NCI-H146 treated with DMSO at 0.1 percent for 48 hours (cell line): ENCODE measurements at regions not wholly inside any gene's neighbourhood (a gene's known extent, or its start where the extent isn't known, plus 50 kb on each side); places are given as distances from the start of the nearest gene placed in this dataset.
"Not testable (repeated sequence)": the region's sequence is repeated elsewhere in the genome, so short reads cannot be mapped to it uniquely, and the experiment has no call there.

ENCODE experiments used
- DNase-seq: peaks from one replicate; lab custom pipeline; 2025; ENCODE audit not compliant: unreplicated experiment; lab: John Stamatoyannopoulos, UW

DNA sequence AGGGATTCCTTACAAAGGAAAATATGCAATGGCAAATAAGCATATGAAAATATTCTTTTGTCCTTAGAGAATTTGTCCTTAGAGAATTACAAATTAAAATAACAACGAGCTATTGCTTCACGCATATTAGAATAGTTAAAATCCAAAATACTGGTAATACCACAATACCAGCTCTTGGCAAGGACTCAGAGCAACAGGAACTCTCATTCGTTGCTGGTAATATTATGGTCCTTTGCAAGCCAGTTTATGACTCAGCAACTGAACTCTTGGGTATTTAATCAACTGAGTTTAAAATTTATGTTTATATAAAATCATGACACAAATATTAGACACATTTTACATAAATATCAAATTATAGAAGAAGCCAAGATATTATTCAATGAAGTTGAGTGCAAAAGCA is 1730.4 kb downstream of the SI start:
- DNase-seq: no peak

- no peak for DNase-seq
Measured at GRCh38 chr3:163335429-163335828, 1742.9 kb downstream of the SI start.

DNA sequence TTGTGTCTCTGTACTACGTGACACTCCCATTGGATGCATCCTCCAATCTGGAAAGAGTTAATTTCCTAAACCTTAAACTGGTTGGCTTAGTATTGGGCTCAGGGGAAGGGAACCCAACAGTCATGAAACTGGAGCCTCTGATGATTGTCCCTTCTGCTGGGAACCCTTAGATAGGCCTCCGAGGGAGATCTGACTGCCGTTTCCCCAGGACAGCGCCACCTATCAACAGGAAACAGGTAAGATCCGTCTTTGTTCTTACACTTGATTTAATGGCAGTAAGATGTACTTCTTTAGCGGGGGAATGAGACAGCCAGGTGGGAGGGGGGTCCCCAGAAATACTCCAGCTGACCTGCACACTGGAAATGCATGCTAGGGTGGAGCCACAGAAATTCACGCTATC is 1749.6 kb downstream of the SI start:
- no peak for DNase-seq

DNA sequence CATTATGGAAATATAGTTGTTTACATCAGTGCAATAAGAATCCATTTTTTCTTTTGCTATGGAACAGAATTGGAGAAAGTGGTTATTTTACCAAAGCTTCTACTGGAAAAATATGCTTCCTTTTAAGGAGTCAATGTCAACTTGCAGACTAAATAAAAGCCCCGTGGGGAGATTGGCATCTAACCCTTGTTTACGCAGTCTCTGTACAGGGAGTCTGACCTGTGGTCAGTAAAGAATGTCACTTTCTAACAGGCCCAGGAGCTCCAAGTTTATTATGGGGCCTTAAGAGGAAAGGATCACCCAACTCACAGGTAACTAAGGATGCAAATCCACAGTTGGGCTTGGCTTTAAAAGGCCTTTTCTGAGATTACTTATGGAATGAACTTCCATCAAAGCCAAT is 1751.2 kb downstream of the SI start:
- DNase-seq: no peak

GRCh38 chr3:163315786-163316185 is 1762.5 kb downstream of the SI start:
- DNase-seq: no peak

- DNase-seq: no peak
Measured at GRCh38 chr3:163306405-163306804, 1771.9 kb downstream of the SI start.

- no peak for DNase-seq
Measured at GRCh38 chr3:163273694-163274093, 1777.1 kb downstream of the OTOL1 start.

DNA sequence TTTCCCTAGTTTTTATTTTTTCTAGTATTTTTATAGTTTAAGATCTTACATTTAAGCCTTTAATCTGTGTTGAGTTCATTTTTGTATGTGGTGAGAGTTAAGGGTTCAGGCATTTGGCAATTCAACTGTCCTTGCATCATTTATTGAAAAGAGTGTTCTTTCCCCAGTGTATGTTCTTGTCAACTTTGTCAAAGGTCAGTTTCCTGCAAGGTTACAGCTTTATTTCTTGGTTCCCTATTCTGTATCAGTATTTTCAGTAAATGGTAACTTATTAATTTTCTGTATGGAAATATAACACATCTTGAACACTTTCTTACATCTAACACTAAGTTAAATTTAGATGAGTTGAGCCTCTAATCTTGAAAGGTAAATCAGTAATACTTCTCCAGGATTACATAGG is 1770.1 kb downstream of the OTOL1 start:
- DNase-seq: no peak

- no peak for DNase-seq
Measured at GRCh38 chr3:163261618-163262017, 1765.0 kb downstream of the OTOL1 start.

- no peak for DNase-seq
Measured at GRCh38 chr3:163261056-163261455, 1764.4 kb downstream of the OTOL1 start.

GRCh38 chr3:163218336-163218735 is 1721.7 kb downstream of the OTOL1 start:
- DNase-seq: no peak

GRCh38 chr3:163213838-163214237 is 1717.2 kb downstream of the OTOL1 start:
- DNase-seq: no peak

- DNase-seq: no peak
Measured at GRCh38 chr3:163196815-163197374, 1700.3 kb downstream of the OTOL1 start.

- DNase-seq: no peak
Measured at GRCh38 chr3:163196245-163196644, 1699.6 kb downstream of the OTOL1 start.

DNA sequence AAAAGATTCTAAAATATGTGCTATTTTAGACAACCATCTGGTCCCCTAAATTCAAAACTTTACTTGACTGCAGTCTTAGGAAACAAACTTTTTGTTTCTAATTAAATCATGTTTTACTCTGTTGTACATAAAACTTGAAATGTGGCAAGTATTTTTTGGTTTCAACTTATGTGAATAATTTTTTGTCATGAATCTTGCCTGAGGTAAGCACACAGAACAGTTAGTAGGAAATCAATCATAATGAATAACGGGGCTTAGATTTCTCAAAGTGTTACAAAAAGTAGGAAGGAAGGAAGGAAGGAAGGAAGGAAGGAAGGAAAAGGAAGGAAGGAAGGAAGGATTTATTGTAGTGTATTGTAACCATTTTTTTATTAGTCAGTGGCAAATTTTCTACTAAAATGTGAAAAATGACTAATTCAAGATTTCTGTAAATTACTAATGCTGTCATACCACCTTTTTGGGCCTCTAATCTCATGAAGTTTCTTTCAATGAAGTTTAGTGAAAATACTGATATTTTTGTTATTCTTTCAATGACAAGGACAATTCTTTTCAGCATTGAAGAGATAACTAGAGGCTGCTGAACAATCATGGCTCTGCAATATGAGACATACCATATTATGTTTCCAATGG is 1689.2 kb downstream of the OTOL1 start:
- DNase-seq: no peak

DNA sequence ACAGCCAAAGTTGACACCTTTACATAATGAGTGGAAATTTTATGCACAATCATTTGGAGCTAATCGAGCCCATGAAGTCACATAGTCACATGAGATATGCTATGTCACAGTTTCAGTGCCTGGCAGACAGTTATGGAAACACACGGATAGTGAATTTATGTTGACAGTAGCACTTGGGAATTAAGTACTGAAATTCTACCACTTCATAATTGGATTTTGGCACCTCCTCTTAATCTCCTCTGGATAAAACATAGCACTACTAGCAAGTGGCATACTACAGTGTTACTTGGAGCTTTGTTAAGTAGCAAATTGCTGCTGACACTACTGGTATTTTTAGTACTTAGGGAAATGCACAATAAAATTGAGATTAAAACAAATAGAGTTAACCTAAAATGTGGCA is 1679.4 kb downstream of the OTOL1 start:
- DNase-seq: no peak

GRCh38 chr3:163172513-163172912 is 1675.9 kb downstream of the OTOL1 start:
- not testable (repeated sequence) for DNase-seq

- no peak for DNase-seq
Measured at GRCh38 chr3:163166197-163166596, 1669.6 kb downstream of the OTOL1 start.

GRCh38 chr3:163159306-163159705 is 1662.7 kb downstream of the OTOL1 start:
- no peak for DNase-seq

DNA sequence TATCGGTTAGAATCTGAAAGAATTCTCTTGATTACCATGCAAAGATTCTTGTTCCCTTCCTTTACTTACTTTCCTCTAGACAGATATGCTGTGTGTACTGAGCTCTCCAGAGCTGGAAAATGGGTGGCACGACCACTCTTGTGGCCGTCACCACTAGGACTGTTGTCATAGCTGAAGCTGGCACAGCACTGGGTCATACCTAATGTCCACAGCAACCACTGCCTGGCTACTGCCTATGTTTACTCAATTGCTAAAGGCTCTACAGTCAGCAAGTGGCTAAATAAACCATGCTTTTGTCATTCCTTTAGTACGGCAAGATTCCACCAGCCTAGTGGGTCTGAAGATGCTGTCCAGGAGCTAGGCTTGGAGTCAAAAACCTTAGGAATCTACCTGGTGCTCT is 1643.0 kb downstream of the OTOL1 start:
- DNase-seq: no peak

GRCh38 chr3:163138258-163138657 is 1641.7 kb downstream of the OTOL1 start:
- no peak for DNase-seq

- no peak for DNase-seq
Measured at GRCh38 chr3:163132111-163132510, 1635.5 kb downstream of the OTOL1 start.

DNA sequence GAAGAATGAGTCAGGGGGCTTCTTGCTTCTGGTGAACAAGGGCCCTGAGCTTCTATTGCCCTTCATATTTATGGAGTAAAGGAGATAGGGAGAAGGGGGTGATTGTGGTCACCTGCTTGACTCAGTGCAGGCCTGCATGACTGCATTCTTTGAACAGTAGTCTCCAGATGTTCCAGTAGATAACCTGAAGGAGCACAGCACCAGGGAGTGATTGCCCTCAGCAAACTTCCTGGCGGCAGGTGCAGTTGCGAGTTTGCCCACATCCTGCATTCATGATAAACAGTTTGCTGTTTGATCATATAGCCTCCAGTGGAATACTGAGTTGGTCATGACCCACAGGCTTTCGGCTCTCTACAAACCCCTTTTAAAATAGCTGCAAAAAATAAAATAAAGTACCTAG is 1632.7 kb downstream of the OTOL1 start:
- no peak for DNase-seq
